ENCODE measurements at regions not wholly inside any gene's neighbourhood (a gene's known extent, or its start where the extent isn't known, plus 50 kb on each side); places are given as distances from the start of the nearest gene placed in this dataset.

- TF ChIP-seq ZBTB21 (CRISPR knock-in tag; IDR thresholded peaks at IDR 0.05) (no peak), PHF8 (CRISPR knock-in tag; IDR thresholded peaks at IDR 0.05) (no peak), JUND (CRISPR knock-in tag; IDR thresholded peaks at IDR 0.05) (no peak)
Observed at GRCh38 chr6:120248451-120248850, 898.9 kb upstream of the MAN1A1 start.
